CD4-positive, alpha-beta T cell (primary cell): ENCODE measurements at regions not wholly inside any gene's neighbourhood (a gene's known extent, or its start where the extent isn't known, plus 50 kb on each side); places are given as distances from the start of the nearest gene placed in this dataset.
"Not testable (repeated sequence)": the region's sequence is repeated elsewhere in the genome, so short reads cannot be mapped to it uniquely, and the experiment has no call there.

Experiments
- ATAC-seq: fragments of 200-7000 bp; cut with Tn5 transposase; one replicate; pipeline ENCODE4 v1.10.0; 2022; ENCODE audit warnings: mild to moderate bottlenecking; ENCODE audit not compliant: poor library complexity
- CTCF ChIA-PET: fragments of 350-600 bp; sonication (Branson Sonifier 250); formaldehyde crosslinking; loops from one replicate; lab custom pipeline; 2021; ENCODE audit warnings: antibody characterized with exemption, inconsistent platforms; lab: Charles Lee
- POLR2A ChIA-PET: fragments of 350-600 bp; sonication (Branson Sonifier 250); formaldehyde crosslinking; loops from one replicate; lab custom pipeline; 2021; ENCODE audit warnings: antibody characterized with exemption, inconsistent platforms; lab: Charles Lee
- DNase-seq, 14 experiments: peaks; one replicate each; pipeline ENCODE4 v3.0.0-alpha.2; 2013 to 2020; ENCODE audit warnings: mixed read lengths in 2 of 14
- H3K27ac ChIP-seq, 2 donors: one replicate each; pipeline versions ENCODE4 v1.5.1 to v1.7.0; 2013; ENCODE audit warnings: low read length in 2 of 2, low read depth in 1 of 2, mild to moderate bottlenecking in 1 of 2
- H3K27me3 ChIP-seq, 2 experiments: 1 replicate in 1 of 2; 2 replicates in 1 of 2; pipeline versions ENCODE4 v1.6.1 to v1.7.0; 2013; ENCODE audit warnings: low read length in 2 of 2, control low read depth in 1 of 2, mild to moderate bottlenecking in 1 of 2, moderate library complexity in 1 of 2; ENCODE audit not compliant: insufficient read depth in 2 of 2, control insufficient read depth in 1 of 2
- H3K36me3 ChIP-seq: one replicate; pipeline ENCODE4 v1.6.1; 2013; ENCODE audit warnings: low read length, control low read depth; ENCODE audit not compliant: insufficient read depth
- H3K4me1 ChIP-seq: one replicate; pipeline ENCODE4 v1.6.1; 2013; ENCODE audit warnings: low read length, control low read depth; ENCODE audit not compliant: insufficient read depth
- H3K4me3 ChIP-seq: one replicate; pipeline ENCODE4 v1.5.1; 2013; ENCODE audit warnings: mild to moderate bottlenecking, low read length, moderate library complexity
- H3K9me3 ChIP-seq, 2 experiments: 1 replicate in 1 of 2; 2 replicates in 1 of 2; pipeline versions ENCODE4 v1.6.1 to v1.7.0; 2013; ENCODE audit warnings: low read length in 2 of 2, mild to moderate bottlenecking in 2 of 2, control low read depth in 1 of 2, moderate library complexity in 1 of 2; ENCODE audit not compliant: control insufficient read depth in 1 of 2, insufficient read depth in 1 of 2
- H3K27ac Mint-ChIP-seq: one replicate; pipeline ENCODE4 v1.8.0; 2020; ENCODE audit warnings: mixed read lengths
- H3K27me3 Mint-ChIP-seq: one replicate; pipeline ENCODE4 v1.8.0; 2021; ENCODE audit warnings: mixed read lengths
- H3K36me3 Mint-ChIP-seq: one replicate; pipeline ENCODE4 v1.8.0; 2021; ENCODE audit warnings: low read depth, mixed read lengths
- H3K4me1 Mint-ChIP-seq: one replicate; pipeline ENCODE4 v1.8.0; 2021; ENCODE audit warnings: low read depth, mixed read lengths
- H3K4me3 Mint-ChIP-seq: one replicate; pipeline ENCODE4 v1.8.0; 2020; ENCODE audit warnings: mild to moderate bottlenecking, mixed read lengths
- H3K9me3 Mint-ChIP-seq: one replicate; pipeline ENCODE4 v1.8.0; 2020; ENCODE audit warnings: mixed read lengths
- intact Hi-C, 2 experiments: fragments of 100-400 bp; cut with DNase I in 1 of 2; cut with micrococcal nuclease in 1 of 2; formaldehyde crosslinking; loops; one replicate each; pipeline versions ENCODE4 v1.15.1 to v1.9.0; 2023 to 2025; cut with DNase I, micrococcal nuclease
- TF ChIP-seq, protein P1 (sequence below): fragments of 200-600 bp; IDR thresholded peaks from one replicate; pipeline ENCODE4 v1.8.0; 2022; ENCODE audit warnings: antibody characterized with exemption, mild to moderate bottlenecking

- no peak for ATAC-seq
- Histone ChIP-seq H3K4me1 (no peaks in the 10 kb centered on the region), H3K4me3 (no peak overlapping the region), H3K36me3 (no peaks in the 10 kb centered on the region), H3K27me3 (no peaks in the 10 kb centered on the region), H3K27ac (no peak overlapping the region), H3K9me3 (no peaks in the 10 kb centered on the region)
- Mint-ChIP-seq H3K4me3 (no peak overlapping the region), H3K9me3 (no peaks in the 10 kb centered on the region), H3K27ac (no peak overlapping the region), H3K4me1 (no peaks in the 10 kb centered on the region), H3K27me3 (no peaks in the 10 kb centered on the region), H3K36me3 (no peaks in the 10 kb centered on the region)
- no peak for DNase-seq
- TF ChIP-seq, protein P1, sequence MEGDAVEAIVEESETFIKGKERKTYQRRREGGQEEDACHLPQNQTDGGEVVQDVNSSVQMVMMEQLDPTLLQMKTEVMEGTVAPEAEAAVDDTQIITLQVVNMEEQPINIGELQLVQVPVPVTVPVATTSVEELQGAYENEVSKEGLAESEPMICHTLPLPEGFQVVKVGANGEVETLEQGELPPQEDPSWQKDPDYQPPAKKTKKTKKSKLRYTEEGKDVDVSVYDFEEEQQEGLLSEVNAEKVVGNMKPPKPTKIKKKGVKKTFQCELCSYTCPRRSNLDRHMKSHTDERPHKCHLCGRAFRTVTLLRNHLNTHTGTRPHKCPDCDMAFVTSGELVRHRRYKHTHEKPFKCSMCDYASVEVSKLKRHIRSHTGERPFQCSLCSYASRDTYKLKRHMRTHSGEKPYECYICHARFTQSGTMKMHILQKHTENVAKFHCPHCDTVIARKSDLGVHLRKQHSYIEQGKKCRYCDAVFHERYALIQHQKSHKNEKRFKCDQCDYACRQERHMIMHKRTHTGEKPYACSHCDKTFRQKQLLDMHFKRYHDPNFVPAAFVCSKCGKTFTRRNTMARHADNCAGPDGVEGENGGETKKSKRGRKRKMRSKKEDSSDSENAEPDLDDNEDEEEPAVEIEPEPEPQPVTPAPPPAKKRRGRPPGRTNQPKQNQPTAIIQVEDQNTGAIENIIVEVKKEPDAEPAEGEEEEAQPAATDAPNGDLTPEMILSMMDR, result no peak
- ChIA-PET CTCF (no interaction called here), POLR2A (no interaction called here)
- intact Hi-C loops, result no loop called here
These were observed 53.2 kb upstream of the TMEM254 start for GRCh38 chr10:80025281-80025680.

DNA sequence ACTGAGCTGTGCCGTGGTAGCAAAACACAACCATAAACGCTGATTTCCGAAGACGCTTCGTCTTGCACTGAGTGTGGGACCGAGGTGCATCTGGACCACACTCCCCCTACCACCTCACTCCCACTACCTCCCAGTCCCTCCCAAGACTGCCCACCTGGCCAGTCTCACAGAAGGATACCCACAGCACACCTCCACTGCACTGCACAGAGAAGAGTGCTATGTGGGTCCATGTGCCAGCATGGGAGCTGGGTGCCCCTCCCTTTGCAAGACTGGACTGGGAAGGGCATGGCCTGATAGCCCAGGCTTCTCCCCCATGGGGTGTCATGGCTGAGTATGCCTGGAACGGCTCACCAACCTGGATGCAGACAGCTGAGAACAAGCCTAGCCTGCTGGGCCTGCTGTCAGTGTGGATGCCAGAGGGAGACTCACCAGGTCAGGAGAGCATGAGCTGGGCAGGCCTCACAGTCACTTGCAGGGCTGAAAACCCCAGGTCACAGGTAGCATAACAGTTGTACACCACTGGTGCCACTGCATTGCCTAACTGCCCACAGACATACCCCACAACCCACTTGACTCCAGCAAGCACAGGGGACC, 56.0 kb upstream of the TMEM254 start:
- H3K27ac ChIP-seq, H3K36me3 ChIP-seq, H3K9me3 ChIP-seq, H3K4me3 ChIP-seq, H3K27ac Mint-ChIP-seq, H3K27me3 ChIP-seq, H3K9me3 Mint-ChIP-seq, intact Hi-C loops, ATAC-seq, H3K4me3 Mint-ChIP-seq, POLR2A ChIA-PET, DNase-seq, H3K4me1 Mint-ChIP-seq, H3K4me1 ChIP-seq, H3K36me3 Mint-ChIP-seq, H3K27me3 Mint-ChIP-seq: not testable (repeated sequence)
- CTCF ChIA-PET, result interaction anchor here (0.6 kb wide), 1 partner anchor 269 kb away, joined by 3 read pairs; no protein-coding TSS in a partner anchor

DNA sequence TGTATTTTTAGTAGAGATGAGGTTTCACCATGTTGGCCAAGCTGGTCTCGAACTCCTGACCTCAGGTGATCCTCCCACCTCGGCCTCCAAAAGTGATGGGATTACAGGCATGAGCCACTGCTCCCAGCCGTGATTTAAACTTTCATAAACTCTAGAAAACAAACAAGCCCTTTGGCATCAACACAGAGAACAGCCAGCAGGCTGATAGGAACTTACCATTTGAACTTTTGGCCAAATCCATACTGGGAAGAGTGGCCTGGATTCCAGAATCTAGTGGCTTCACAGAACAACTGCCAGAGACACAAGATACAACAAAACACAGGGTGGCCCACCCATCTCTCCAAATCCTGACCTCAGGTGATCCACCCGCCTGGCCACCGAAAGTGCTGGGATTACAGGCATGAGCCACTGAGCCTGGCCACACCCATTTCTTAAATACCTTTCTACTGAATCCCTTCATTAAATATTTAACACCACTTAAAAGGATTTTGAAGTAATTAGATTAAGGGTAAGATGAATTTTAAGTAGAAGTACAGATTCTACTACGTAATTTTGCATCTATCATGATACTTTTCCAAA, 60.0 kb upstream of the TMEM254 start:
- H3K4me3 Mint-ChIP-seq, H3K4me3 ChIP-seq, H3K27me3 ChIP-seq, H3K27me3 Mint-ChIP-seq, H3K27ac ChIP-seq, H3K36me3 Mint-ChIP-seq, H3K36me3 ChIP-seq, ATAC-seq, H3K4me1 Mint-ChIP-seq, H3K4me1 ChIP-seq, CTCF ChIA-PET, H3K9me3 ChIP-seq, intact Hi-C loops, H3K9me3 Mint-ChIP-seq, POLR2A ChIA-PET, DNase-seq, H3K27ac Mint-ChIP-seq: not testable (repeated sequence)

- H3K9me3 ChIP-seq, H3K27ac ChIP-seq, H3K4me1 ChIP-seq, H3K4me3 ChIP-seq, DNase-seq, H3K9me3 Mint-ChIP-seq, intact Hi-C loops, H3K36me3 ChIP-seq, H3K4me1 Mint-ChIP-seq, CTCF ChIA-PET, H3K27me3 Mint-ChIP-seq, H3K27ac Mint-ChIP-seq, POLR2A ChIA-PET, H3K27me3 ChIP-seq, H3K4me3 Mint-ChIP-seq, H3K36me3 Mint-ChIP-seq, ATAC-seq: not testable (repeated sequence)
These were observed 61.3 kb upstream of the TMEM254 start for GRCh38 chr10:80017186-80017585.
